ENCODE measurements at regions not wholly inside any gene's neighbourhood (a gene's known extent, or its start where the extent isn't known, plus 50 kb on each side); places are given as distances from the start of the nearest gene placed in this dataset.

GRCh38 chr5:68551436-68551835 lies 335.9 kb downstream of the PIK3R1 start:
- Histone ChIP-seq H3K4me3 (no peak overlapping the region), H3K9me3 (ENCODE audit: low read depth, low read length) (no peaks in the 10 kb centered on the region), H3K27ac (no peak overlapping the region), H3K9ac (ENCODE audit: insufficient read length) (no peak overlapping the region), H3K36me3 (ENCODE audit: insufficient read depth, low read length) (no peaks in the 10 kb centered on the region)
- no peak for DNase-seq (ENCODE audit: low read depth, low spot score)
- TF ChIP-seq POLR2AphosphoS5 (IDR thresholded peaks at IDR 0.05; ENCODE audit: borderline replicate concordance, low read depth, low read length) (no peak), FOXP2 (optimal IDR thresholded peaks at IDR 0.05; ENCODE audit: control extremely low read depth, extremely low read length, insufficient read depth) (no peak), EZH2 (IDR thresholded peaks at IDR 0.05) (no peak)

- DNase-seq (ENCODE audit: low read depth, low spot score) = no peak
- TF ChIP-seq POLR2AphosphoS5 (IDR thresholded peaks at IDR 0.05; ENCODE audit: borderline replicate concordance, low read depth, low read length) (no peak; the same call in 1 of the 2 replicates), FOXP2 (optimal IDR thresholded peaks at IDR 0.05; ENCODE audit: control extremely low read depth, extremely low read length, insufficient read depth) (peak; percentile 40), EZH2 (IDR thresholded peaks at IDR 0.05) (no peak)
- Histone ChIP-seq H3K9me3 (ENCODE audit: low read depth, low read length) (no peaks in the 10 kb centered on the region), H3K9ac (ENCODE audit: insufficient read length) (no peak overlapping the region), H3K27ac (no peak overlapping the region; the same call in 1 of the 2 replicates), H3K36me3 (ENCODE audit: insufficient read depth, low read length) (no peaks in the 10 kb centered on the region), H3K4me3 (0 out of 2 replicates have a peak overlapping the region, but pooled peaks have one; percentile 13)
Measured at GRCh38 chr5:68554571-68555279, 339.2 kb downstream of the PIK3R1 start.

GRCh38 chr5:68555907-68556681 lies 340.5 kb downstream of the PIK3R1 start:
- no peaks in the 10 kb centered on the region for H3K36me3 ChIP-seq (ENCODE audit: insufficient read depth, low read length)
- H3K27ac ChIP-seq = no peak overlapping the region
- TF ChIP-seq EZH2 (IDR thresholded peaks at IDR 0.05) = no peak
- TF ChIP-seq POLR2AphosphoS5 (IDR thresholded peaks at IDR 0.05; ENCODE audit: borderline replicate concordance, low read depth, low read length) = no peak
- no peak for TF ChIP-seq FOXP2 (optimal IDR thresholded peaks at IDR 0.05; ENCODE audit: control extremely low read depth, extremely low read length, insufficient read depth)
- no peak overlapping the region for H3K4me3 ChIP-seq
- no peak overlapping the region for H3K9ac ChIP-seq (ENCODE audit: insufficient read length)
- DNase-seq (ENCODE audit: low read depth, low spot score) = no peak
- H3K9me3 ChIP-seq (ENCODE audit: low read depth, low read length) = no peaks in the 10 kb centered on the region

GRCh38 chr5:68557162-68557936 lies 341.8 kb downstream of the PIK3R1 start:
- Histone ChIP-seq H3K9me3 (ENCODE audit: low read depth, low read length) (no peaks in the 10 kb centered on the region), H3K9ac (ENCODE audit: insufficient read length) (no peak overlapping the region), H3K36me3 (ENCODE audit: insufficient read depth, low read length) (no peaks in the 10 kb centered on the region), H3K4me3 (no peak overlapping the region), H3K27ac (no peak overlapping the region)
- no peak for DNase-seq (ENCODE audit: low read depth, low spot score)
- TF ChIP-seq EZH2 (IDR thresholded peaks at IDR 0.05) (no peak), POLR2AphosphoS5 (IDR thresholded peaks at IDR 0.05; ENCODE audit: borderline replicate concordance, low read depth, low read length) (no peak), FOXP2 (optimal IDR thresholded peaks at IDR 0.05; ENCODE audit: control extremely low read depth, extremely low read length, insufficient read depth) (no peak)

- DNase-seq (ENCODE audit: low read depth, low spot score) = peak; percentile 99
Measured at GRCh38 chr5:68562308-68562707, 346.8 kb downstream of the PIK3R1 start.

GRCh38 chr5:68565427-68565826 lies 349.9 kb downstream of the PIK3R1 start:
- Histone ChIP-seq H3K4me3 (no peak overlapping the region), H3K9me3 (ENCODE audit: low read depth, low read length) (no peaks in the 10 kb centered on the region; the same call in 1 of the 2 replicates), H3K36me3 (ENCODE audit: insufficient read depth, low read length) (0 out of 2 replicates have a peak, but pooled peaks cover 3% of the 10 kb centered on the region), H3K9ac (ENCODE audit: insufficient read length) (no peak overlapping the region), H3K27ac (no peak overlapping the region)
- TF ChIP-seq EZH2 (IDR thresholded peaks at IDR 0.05) = no peak
- no peak for DNase-seq (ENCODE audit: low read depth, low spot score)

More at GRCh38 chr5:68562308-68562707, 346.8 kb downstream of the PIK3R1 start:
- Histone ChIP-seq H3K27ac (peak overlapping the region; percentile 95), H3K4me3 (peak overlapping the region; percentile 60), H3K9me3 (ENCODE audit: low read depth, low read length) (no peaks in the 10 kb centered on the region; the same call in 1 of the 2 replicates), H3K36me3 (ENCODE audit: insufficient read depth, low read length) (0 out of 2 replicates have a peak, but pooled peaks cover 3% of the 10 kb centered on the region), H3K9ac (ENCODE audit: insufficient read length) (peak overlapping the region; percentile 34)
- TF ChIP-seq FOXP2 (optimal IDR thresholded peaks at IDR 0.05; ENCODE audit: control extremely low read depth, extremely low read length, insufficient read depth) (no peak), POLR2AphosphoS5 (IDR thresholded peaks at IDR 0.05; ENCODE audit: borderline replicate concordance, low read depth, low read length) (peak; percentile 63), EZH2 (IDR thresholded peaks at IDR 0.05) (no peak)

GRCh38 chr5:68576805-68577204 lies 361.2 kb downstream of the PIK3R1 start:
- Histone ChIP-seq H3K27ac (no peak overlapping the region), H3K4me3 (no peak overlapping the region), H3K36me3 (ENCODE audit: insufficient read depth, low read length) (no peaks in the 10 kb centered on the region), H3K9ac (ENCODE audit: insufficient read length) (no peak overlapping the region), H3K9me3 (ENCODE audit: low read depth, low read length) (no peaks in the 10 kb centered on the region; the same call in 1 of the 2 replicates)
- no peak for DNase-seq (ENCODE audit: low read depth, low spot score)
- TF ChIP-seq EZH2 (IDR thresholded peaks at IDR 0.05) = no peak
- no peak for TF ChIP-seq FOXP2 (optimal IDR thresholded peaks at IDR 0.05; ENCODE audit: control extremely low read depth, extremely low read length, insufficient read depth)
- TF ChIP-seq POLR2AphosphoS5 (IDR thresholded peaks at IDR 0.05; ENCODE audit: borderline replicate concordance, low read depth, low read length) = no peak

- Histone ChIP-seq H3K9me3 (ENCODE audit: low read depth, low read length) (no peaks in the 10 kb centered on the region), H3K27ac (no peak overlapping the region)
- TF ChIP-seq FOXP2 (optimal IDR thresholded peaks at IDR 0.05; ENCODE audit: control extremely low read depth, extremely low read length, insufficient read depth) (no peak), EZH2 (IDR thresholded peaks at IDR 0.05) (no peak), POLR2AphosphoS5 (IDR thresholded peaks at IDR 0.05; ENCODE audit: borderline replicate concordance, low read depth, low read length) (no peak)
Measured at GRCh38 chr5:68582284-68582683, 366.7 kb downstream of the PIK3R1 start.

More at GRCh38 chr5:68582284-68582683, 366.7 kb downstream of the PIK3R1 start:
- no peaks in the 10 kb centered on the region for H3K36me3 ChIP-seq (ENCODE audit: insufficient read depth, low read length)
- no peak overlapping the region for H3K4me3 ChIP-seq
- no peak for DNase-seq (ENCODE audit: low read depth, low spot score)
- H3K9ac ChIP-seq (ENCODE audit: insufficient read length) = no peak overlapping the region
